ENCODE measurements at regions not wholly inside any gene's neighbourhood (a gene's known extent, or its start where the extent isn't known, plus 50 kb on each side); places are given as distances from the start of the nearest gene placed in this dataset.
"Not testable (repeated sequence)": the region's sequence is repeated elsewhere in the genome, so short reads cannot be mapped to it uniquely, and the experiment has no call there.

DNA sequence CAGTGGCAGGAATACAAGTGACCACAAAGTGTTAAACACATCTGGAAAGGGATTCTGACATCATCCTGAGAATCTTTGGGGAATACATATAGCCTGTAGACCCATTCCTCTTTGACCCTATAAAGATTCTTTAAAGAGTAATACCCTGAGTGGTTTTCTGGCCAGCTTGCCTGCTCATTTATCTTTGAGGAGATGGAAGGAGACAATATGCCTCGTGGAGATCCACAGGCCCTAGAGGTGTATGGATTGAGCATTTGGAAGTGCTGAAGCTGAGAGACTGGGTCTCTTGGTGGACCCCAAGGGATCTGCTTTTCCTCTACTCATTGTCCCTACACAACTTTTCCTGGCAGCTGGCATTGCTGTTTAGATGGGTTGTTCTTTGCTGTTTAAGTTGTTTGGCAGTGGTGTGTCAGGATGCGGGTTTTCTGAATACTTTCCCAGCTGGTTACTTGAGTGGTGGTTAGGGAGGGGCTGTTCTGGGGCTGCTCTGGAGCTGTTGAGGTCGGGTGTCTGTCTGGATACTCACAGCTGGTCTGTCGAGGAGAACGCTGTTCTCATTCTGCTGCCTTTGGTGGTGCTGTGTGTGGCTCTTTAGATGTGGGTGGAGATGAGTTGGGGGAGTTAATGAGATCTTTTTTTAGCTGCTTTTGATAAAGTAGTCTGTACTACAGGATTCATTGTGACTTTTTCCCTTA lies 50.1 kb upstream of the FAM72C start:
- not testable (repeated sequence) for DNase-seq

Data from CD4-positive, alpha-beta T cell treated with Interleukin-17A for 4 hours (primary cell).